Peyer's patch (tissue), 4 donors: ENCODE measurements at regions not wholly inside any gene's neighbourhood (a gene's known extent, or its start where the extent isn't known, plus 50 kb on each side); places are given as distances from the start of the nearest gene placed in this dataset.

Source experiments
- CTCF ChIP-seq, 6 experiments: fragments of 450-650 bp in 4 of 6; fragments of 200-600 bp in 2 of 6; sonication (generic) in 1 of 6; IDR thresholded peaks; one replicate each; pipeline ENCODE4 v1.5.1; 2017 to 2019; ENCODE audit warnings: antibody characterized with exemption in 6 of 6, mild to moderate bottlenecking in 3 of 6, moderate library complexity in 1 of 6
- POLR2A ChIP-seq, 2 donors: fragments of 450-650 bp; IDR thresholded peaks; one replicate each; pipeline ENCODE4 v1.5.1; 2017; ENCODE audit warnings: antibody characterized with exemption in 2 of 2, mild to moderate bottlenecking in 2 of 2, moderate library complexity in 2 of 2

GRCh38 chr12:3361146-3361545, 129.9 kb upstream of the PRMT8 start:
- no peak for TF ChIP-seq POLR2A (IDR thresholded peaks at IDR 0.05)
- TF ChIP-seq CTCF (IDR thresholded peaks at IDR 0.05) = no peak
